ENCODE measurements at regions not wholly inside any gene's neighbourhood (a gene's known extent, or its start where the extent isn't known, plus 50 kb on each side); places are given as distances from the start of the nearest gene placed in this dataset.

DNA sequence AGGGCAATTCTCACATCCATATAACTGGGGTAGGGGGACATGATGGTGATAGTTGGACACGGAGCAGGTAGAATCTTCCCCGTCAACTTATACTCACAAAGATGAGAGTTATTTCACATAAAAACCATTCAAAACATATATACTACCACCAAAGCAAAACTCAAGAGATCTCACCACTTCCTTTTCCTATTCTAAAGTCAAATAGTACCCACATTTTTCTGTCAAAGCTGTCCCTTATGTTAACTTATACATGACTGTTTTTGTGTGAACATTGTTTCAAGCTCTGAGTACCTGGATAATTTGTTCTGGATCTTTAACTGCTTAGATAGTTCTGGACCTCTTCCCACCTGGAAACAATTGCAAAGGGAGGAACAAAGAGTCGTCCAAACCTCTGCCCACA is 95.5 kb upstream of the MAN2A1 start:
- H3K4me3 Mint-ChIP-seq: no peak overlapping the region
- H3K27ac Mint-ChIP-seq: no peak overlapping the region
- H3K36me3 Mint-ChIP-seq: no peaks in the 10 kb centered on the region
- no peak for DNase-seq
- peaks cover 11% of the 10 kb centered on the region for H3K4me1 Mint-ChIP-seq
- H3K9me3 Mint-ChIP-seq: no peaks in the 10 kb centered on the region
- no peaks in the 10 kb centered on the region for H3K27me3 Mint-ChIP-seq

DNA sequence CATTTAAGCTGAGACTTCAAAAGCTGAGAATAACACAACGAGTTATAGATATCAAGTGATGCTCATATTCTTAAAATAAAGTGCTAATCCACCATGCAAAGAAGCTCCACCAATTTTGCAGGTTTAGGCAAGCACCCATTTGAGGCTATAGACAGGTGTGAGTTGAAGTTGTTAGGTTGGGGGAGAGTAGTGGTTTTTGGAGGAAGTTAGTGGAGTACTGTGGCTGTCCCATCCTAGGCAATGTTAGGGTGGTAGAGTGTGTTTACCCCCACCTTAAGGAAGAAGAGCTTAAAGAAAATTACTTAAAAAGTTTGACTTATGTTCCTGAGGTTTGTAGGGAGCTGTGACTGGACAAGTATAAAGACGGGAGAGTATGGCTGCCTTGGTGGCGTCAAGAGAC is 98.9 kb upstream of the MAN2A1 start:
- Mint-ChIP-seq H3K27ac (no peak overlapping the region), H3K36me3 (no peaks in the 10 kb centered on the region), H3K4me3 (no peak overlapping the region)

DNA sequence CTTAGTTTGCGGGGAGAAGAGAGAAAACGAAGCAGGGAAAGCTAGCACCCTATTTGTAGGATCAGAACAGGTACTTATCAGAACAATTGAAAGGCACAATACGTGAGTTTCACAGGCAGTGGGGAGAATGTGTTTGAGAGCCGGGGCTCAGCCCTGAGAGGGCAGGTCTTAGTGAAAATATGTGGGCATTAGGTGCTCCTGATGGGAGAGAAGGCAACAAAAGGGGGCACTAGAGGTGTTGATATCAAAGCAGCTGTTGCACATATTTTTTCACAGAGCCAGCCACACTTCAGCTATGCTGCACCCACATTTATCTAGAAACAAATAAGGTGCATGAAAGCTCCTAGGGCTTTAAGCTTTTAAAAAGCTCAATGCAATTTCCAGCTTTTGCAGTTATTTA is 99.7 kb upstream of the MAN2A1 start:
- H3K36me3 Mint-ChIP-seq: no peaks in the 10 kb centered on the region
- no peak overlapping the region for H3K27ac Mint-ChIP-seq
- DNase-seq: no peak
- no peak overlapping the region for H3K4me3 Mint-ChIP-seq
- peaks cover 11% of the 10 kb centered on the region for H3K4me1 Mint-ChIP-seq
- H3K27me3 Mint-ChIP-seq: no peaks in the 10 kb centered on the region
- H3K9me3 Mint-ChIP-seq: no peaks in the 10 kb centered on the region

More for the DNA sequence above, 98.9 kb upstream of the MAN2A1 start:
- no peaks in the 10 kb centered on the region for H3K9me3 Mint-ChIP-seq
- no peak for DNase-seq
- peaks cover 11% of the 10 kb centered on the region for H3K4me1 Mint-ChIP-seq
- H3K27me3 Mint-ChIP-seq: no peaks in the 10 kb centered on the region

- no peak for DNase-seq
- Mint-ChIP-seq H3K9me3 (no peaks in the 10 kb centered on the region), H3K36me3 (no peaks in the 10 kb centered on the region)
These were observed 100.5 kb upstream of the MAN2A1 start for GRCh38 chr5:109589239-109589638.

DNA sequence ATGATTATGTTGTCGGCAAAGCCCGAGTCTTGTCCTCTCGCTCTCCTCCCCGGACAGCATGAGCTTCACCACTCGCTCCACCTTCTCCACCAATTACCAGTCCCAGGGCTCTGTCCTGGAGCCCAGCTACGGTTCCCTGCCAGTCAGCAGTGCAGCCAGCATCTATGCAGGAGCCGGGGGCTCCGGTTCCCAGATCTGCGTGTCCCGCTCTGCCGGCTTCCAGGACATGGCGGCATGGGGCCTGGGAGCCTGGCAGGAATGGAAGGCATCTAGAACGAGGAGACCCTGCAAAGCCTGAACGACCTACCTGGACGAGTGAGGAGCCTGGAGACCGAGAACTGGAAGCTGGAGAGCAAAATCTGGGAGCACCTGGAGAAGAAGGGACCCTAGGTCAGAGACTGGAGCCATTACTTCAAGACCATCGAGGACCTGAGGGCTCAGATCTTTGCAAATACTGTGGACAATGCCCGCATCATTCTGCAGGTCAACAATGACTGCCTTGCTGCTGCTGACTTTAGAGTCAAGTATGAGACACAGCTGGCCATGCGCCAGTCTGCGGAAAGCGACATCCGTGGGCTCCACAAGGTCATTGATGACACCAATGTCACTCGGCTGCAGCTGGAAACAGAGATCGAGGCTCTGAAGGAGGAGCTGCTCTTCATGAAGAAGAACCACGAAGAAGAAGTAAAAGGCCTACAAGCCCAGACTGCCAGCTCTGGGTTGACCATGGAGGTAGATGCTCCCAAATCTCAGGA is 101.3 kb upstream of the MAN2A1 start:
- H3K4me1 Mint-ChIP-seq: peaks cover 5% of the 10 kb centered on the region
- H3K9me3 Mint-ChIP-seq: no peaks in the 10 kb centered on the region
- H3K27me3 Mint-ChIP-seq: no peaks in the 10 kb centered on the region
- DNase-seq: no peak
- H3K4me3 Mint-ChIP-seq: no peak overlapping the region
- no peak overlapping the region for H3K27ac Mint-ChIP-seq
- H3K36me3 Mint-ChIP-seq: no peaks in the 10 kb centered on the region

More at GRCh38 chr5:109589239-109589638, 100.5 kb upstream of the MAN2A1 start:
- no peaks in the 10 kb centered on the region for H3K27me3 Mint-ChIP-seq
- no peak overlapping the region for H3K27ac Mint-ChIP-seq
- peaks cover 6% of the 10 kb centered on the region for H3K4me1 Mint-ChIP-seq
- no peak overlapping the region for H3K4me3 Mint-ChIP-seq

- Mint-ChIP-seq H3K27ac (no peak overlapping the region), H3K36me3 (no peaks in the 10 kb centered on the region), H3K27me3 (peaks cover 4% of the 10 kb centered on the region), H3K4me1 (no peaks in the 10 kb centered on the region), H3K9me3 (no peaks in the 10 kb centered on the region), H3K4me3 (no peak overlapping the region)
- DNase-seq: no peak
These were observed 104.6 kb upstream of the MAN2A1 start for GRCh38 chr5:109584986-109585599.

- DNase-seq: no peak
- Mint-ChIP-seq H3K4me1 (no peaks in the 10 kb centered on the region), H3K27ac (no peak overlapping the region), H3K36me3 (no peaks in the 10 kb centered on the region), H3K4me3 (no peak overlapping the region), H3K9me3 (no peaks in the 10 kb centered on the region), H3K27me3 (peaks cover 4% of the 10 kb centered on the region)
These were observed 109.5 kb upstream of the MAN2A1 start for GRCh38 chr5:109580225-109580624.

DNA sequence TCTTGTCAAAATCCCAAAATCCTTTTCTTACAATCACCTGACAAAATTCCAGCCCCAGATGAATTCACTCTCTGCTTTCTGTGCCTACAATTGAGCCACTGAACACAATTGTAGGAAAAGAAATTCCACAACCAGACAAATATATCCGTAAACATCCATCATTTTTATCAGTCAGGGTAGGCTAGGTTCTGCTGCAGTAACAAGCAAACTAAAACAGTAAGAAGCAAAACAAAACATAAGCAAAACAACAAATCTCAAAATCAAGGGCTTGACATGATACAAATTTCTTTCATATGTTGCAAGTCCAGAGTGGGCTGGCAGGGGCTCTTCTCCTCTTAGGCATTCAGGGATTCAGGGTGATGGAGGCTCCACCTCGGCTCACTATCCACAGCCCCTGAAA is 114.2 kb upstream of the MAN2A1 start:
- no peaks in the 10 kb centered on the region for H3K9me3 Mint-ChIP-seq
- no peaks in the 10 kb centered on the region for H3K27me3 Mint-ChIP-seq
- no peaks in the 10 kb centered on the region for H3K4me1 Mint-ChIP-seq
- H3K27ac Mint-ChIP-seq: no peak overlapping the region
- no peak for DNase-seq
- H3K36me3 Mint-ChIP-seq: no peaks in the 10 kb centered on the region
- no peak overlapping the region for H3K4me3 Mint-ChIP-seq

DNA sequence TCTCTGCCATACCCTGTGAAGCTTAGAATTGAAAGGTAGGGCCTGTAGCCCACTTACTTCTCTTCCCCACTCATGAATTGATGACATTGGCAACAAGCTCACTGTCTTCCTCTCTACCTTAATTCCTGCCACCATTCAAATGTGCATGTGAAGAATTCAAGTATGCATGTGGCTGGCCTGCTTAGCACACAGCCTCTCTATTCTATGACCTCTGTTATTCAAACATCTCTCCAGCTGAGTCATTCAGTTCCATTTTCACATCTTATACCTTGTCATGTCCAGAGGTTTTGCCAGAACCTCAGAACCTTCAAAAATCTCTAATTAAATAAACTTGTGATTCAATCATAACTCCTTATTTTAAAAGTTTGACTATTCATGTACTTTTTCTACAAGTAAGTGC is 114.7 kb upstream of the MAN2A1 start:
- no peaks in the 10 kb centered on the region for H3K27me3 Mint-ChIP-seq
- no peaks in the 10 kb centered on the region for H3K9me3 Mint-ChIP-seq
- no peak overlapping the region for H3K4me3 Mint-ChIP-seq

DNA sequence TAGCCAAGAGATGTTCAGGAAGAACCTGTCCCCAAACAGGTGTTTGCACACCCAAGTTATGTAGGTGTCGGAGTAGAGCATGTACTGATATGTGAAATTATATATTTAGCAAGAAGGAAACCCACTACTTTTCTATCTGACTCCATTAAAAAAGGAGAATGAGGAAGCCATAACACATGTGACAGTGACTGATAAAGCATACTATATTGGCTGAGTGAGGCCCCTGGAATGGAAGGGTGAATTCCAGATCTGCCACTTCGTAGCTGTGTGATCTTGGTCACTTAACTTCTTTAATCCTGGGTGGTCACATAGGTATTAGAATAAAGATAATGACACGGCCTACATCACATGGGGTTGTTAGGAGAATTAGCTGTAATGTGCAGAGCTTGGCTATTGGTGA is 116.0 kb upstream of the MAN2A1 start:
- H3K4me3 Mint-ChIP-seq: no peak overlapping the region
- no peak for DNase-seq
- H3K36me3 Mint-ChIP-seq: no peaks in the 10 kb centered on the region
- H3K27me3 Mint-ChIP-seq: no peaks in the 10 kb centered on the region
- H3K27ac Mint-ChIP-seq: no peak overlapping the region
- H3K4me1 Mint-ChIP-seq: no peaks in the 10 kb centered on the region
- no peaks in the 10 kb centered on the region for H3K9me3 Mint-ChIP-seq

More for the DNA sequence above, 114.7 kb upstream of the MAN2A1 start:
- Mint-ChIP-seq H3K27ac (no peak overlapping the region), H3K36me3 (no peaks in the 10 kb centered on the region), H3K4me1 (no peaks in the 10 kb centered on the region)
- DNase-seq: no peak

GRCh38 chr5:109573256-109573655 is 116.5 kb upstream of the MAN2A1 start:
- H3K27me3 Mint-ChIP-seq: no peaks in the 10 kb centered on the region
- H3K36me3 Mint-ChIP-seq: no peaks in the 10 kb centered on the region
- no peaks in the 10 kb centered on the region for H3K4me1 Mint-ChIP-seq
- H3K27ac Mint-ChIP-seq: no peak overlapping the region
- no peaks in the 10 kb centered on the region for H3K9me3 Mint-ChIP-seq
- no peak for DNase-seq
- H3K4me3 Mint-ChIP-seq: no peak overlapping the region

GRCh38 chr5:109571785-109572184 is 117.9 kb upstream of the MAN2A1 start:
- no peak for DNase-seq
- no peak overlapping the region for H3K27ac Mint-ChIP-seq
- no peak overlapping the region for H3K4me3 Mint-ChIP-seq

DNA sequence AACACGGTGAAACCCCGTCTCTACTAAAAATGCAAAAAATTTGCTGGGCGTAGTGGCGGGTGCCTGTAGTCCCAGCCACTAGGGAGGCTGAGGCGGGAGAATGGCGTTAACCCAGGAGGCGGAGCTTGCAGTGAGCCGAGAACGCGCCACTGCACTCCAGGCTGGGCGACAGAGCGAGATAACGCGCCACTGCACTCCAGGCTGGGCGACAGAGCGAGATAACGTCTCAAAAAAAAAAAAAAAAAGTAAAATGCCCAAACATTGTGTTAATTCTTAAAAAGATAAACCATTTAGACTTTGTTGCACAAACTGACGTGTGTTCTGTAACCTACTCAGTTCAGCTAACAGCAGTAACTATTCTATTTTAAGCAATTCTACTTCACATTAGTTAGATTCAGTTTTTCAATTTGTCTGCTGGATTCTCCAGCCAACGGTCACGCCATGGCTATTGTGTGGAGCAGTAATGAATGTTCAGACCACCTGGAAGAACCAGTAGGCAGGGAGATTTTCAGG is 119.3 kb upstream of the MAN2A1 start:
- H3K36me3 Mint-ChIP-seq: no peaks in the 10 kb centered on the region
- H3K4me1 Mint-ChIP-seq: no peaks in the 10 kb centered on the region
- H3K4me3 Mint-ChIP-seq: no peak overlapping the region
- H3K9me3 Mint-ChIP-seq: no peaks in the 10 kb centered on the region
- DNase-seq: no peak
- no peak overlapping the region for H3K27ac Mint-ChIP-seq
- peaks cover 6% of the 10 kb centered on the region for H3K27me3 Mint-ChIP-seq

More at GRCh38 chr5:109571785-109572184, 117.9 kb upstream of the MAN2A1 start:
- H3K36me3 Mint-ChIP-seq: no peaks in the 10 kb centered on the region
- H3K27me3 Mint-ChIP-seq: peaks cover 6% of the 10 kb centered on the region
- H3K4me1 Mint-ChIP-seq: no peaks in the 10 kb centered on the region
- H3K9me3 Mint-ChIP-seq: no peaks in the 10 kb centered on the region

- Mint-ChIP-seq H3K9me3 (peaks cover 5% of the 10 kb centered on the region), H3K27ac (no peak overlapping the region), H3K4me1 (no peaks in the 10 kb centered on the region), H3K36me3 (no peaks in the 10 kb centered on the region), H3K4me3 (no peak overlapping the region), H3K27me3 (peaks cover 6% of the 10 kb centered on the region)
- no peak for DNase-seq
These were observed 122.2 kb upstream of the MAN2A1 start for GRCh38 chr5:109567374-109568044.

DNA sequence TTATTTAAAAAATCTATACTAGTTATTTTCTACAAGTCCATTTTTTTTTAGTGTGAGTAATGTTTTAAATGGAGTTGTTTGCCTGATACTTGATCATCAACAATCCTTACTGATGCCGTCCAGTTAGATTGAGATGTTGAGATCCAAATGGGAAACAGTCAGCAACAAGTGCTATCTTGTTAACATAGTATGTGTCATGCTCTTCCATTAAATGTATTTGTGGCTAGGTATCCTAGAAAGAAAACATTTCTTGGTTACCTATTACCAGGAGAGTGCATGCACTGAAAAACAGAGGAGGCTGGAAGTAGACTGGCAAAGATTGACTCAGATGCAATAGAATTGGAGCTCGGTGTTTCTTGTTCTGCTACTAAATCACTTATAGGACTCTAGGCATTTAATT is 123.4 kb upstream of the MAN2A1 start:
- no peaks in the 10 kb centered on the region for H3K4me1 Mint-ChIP-seq

More for the DNA sequence above, 123.4 kb upstream of the MAN2A1 start:
- H3K27me3 Mint-ChIP-seq: peaks cover 6% of the 10 kb centered on the region
- H3K36me3 Mint-ChIP-seq: no peaks in the 10 kb centered on the region
- H3K27ac Mint-ChIP-seq: no peak overlapping the region
- no peak for DNase-seq
- peaks cover 5% of the 10 kb centered on the region for H3K9me3 Mint-ChIP-seq
- H3K4me3 Mint-ChIP-seq: no peak overlapping the region

All from activated naive CD8-positive, alpha-beta T cell treated with anti-CD3 and anti-CD28 coated beads for 36 hours (primary cell).